Upper lobe of left lung (tissue), 4 donors: ENCODE measurements at regions not wholly inside any gene's neighbourhood (a gene's known extent, or its start where the extent isn't known, plus 50 kb on each side); places are given as distances from the start of the nearest gene placed in this dataset.

ENCODE experiments used
- POLR2A ChIP-seq, 4 donors: fragments of 450-650 bp; IDR thresholded peaks; one replicate each; pipeline ENCODE4 v1.5.1; 2016 to 2017; ENCODE audit warnings: antibody characterized with exemption in 4 of 4, mild to moderate bottlenecking in 2 of 4
- TF ChIP-seq, protein P1 (sequence below), 6 experiments: fragments of 450-650 bp in 4 of 6; fragments of 200-600 bp in 2 of 6; sonication (generic) in 2 of 6; IDR thresholded peaks; one replicate each; pipeline ENCODE4 v1.5.1; 2016 to 2019; ENCODE audit warnings: antibody characterized with exemption in 6 of 6

GRCh38 chr15:70395164-70395563, 297.4 kb upstream of the TLE3 start:
- TF ChIP-seq, protein P1, sequence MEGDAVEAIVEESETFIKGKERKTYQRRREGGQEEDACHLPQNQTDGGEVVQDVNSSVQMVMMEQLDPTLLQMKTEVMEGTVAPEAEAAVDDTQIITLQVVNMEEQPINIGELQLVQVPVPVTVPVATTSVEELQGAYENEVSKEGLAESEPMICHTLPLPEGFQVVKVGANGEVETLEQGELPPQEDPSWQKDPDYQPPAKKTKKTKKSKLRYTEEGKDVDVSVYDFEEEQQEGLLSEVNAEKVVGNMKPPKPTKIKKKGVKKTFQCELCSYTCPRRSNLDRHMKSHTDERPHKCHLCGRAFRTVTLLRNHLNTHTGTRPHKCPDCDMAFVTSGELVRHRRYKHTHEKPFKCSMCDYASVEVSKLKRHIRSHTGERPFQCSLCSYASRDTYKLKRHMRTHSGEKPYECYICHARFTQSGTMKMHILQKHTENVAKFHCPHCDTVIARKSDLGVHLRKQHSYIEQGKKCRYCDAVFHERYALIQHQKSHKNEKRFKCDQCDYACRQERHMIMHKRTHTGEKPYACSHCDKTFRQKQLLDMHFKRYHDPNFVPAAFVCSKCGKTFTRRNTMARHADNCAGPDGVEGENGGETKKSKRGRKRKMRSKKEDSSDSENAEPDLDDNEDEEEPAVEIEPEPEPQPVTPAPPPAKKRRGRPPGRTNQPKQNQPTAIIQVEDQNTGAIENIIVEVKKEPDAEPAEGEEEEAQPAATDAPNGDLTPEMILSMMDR (IDR thresholded peaks at IDR 0.05) = no peak
- no peak for TF ChIP-seq POLR2A (IDR thresholded peaks at IDR 0.05)
